Skeletal muscle cell (primary cell): ENCODE measurements at regions not wholly inside any gene's neighbourhood (a gene's known extent, or its start where the extent isn't known, plus 50 kb on each side); places are given as distances from the start of the nearest gene placed in this dataset.

ENCODE experiments used
- DNase-seq: peaks from one replicate; pipeline ENCODE4 v3.0.0-alpha.2; 2010; ENCODE audit warnings: low read depth
- H3K4me3 ChIP-seq: 2 replicates; pipeline ENCODE4 v1.5.1; 2011; ENCODE audit warnings: low read depth, mild to moderate bottlenecking, control low read depth, low read length, moderate library complexity

DNA sequence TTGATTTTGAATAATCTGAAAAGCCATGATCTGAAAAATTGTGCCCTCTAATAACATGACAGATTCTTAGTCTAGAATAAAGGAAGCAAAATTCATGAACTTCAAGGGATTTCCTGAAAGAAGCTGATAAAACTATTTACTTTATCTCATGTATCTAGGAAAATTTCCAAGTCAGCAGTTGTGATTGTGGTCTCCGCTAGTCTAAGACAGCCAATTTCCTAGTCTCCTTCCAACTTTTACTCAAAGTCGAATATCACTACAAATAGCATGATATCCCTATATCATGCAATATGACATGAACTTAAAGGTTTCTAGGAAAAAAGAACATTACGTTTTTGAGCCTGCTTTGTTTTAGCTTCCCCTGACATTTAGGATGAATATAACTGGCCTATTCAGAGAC lies 202.1 kb upstream of the GHITM start:
- H3K4me3 ChIP-seq, result no peak overlapping the region
- no peak for DNase-seq

DNA sequence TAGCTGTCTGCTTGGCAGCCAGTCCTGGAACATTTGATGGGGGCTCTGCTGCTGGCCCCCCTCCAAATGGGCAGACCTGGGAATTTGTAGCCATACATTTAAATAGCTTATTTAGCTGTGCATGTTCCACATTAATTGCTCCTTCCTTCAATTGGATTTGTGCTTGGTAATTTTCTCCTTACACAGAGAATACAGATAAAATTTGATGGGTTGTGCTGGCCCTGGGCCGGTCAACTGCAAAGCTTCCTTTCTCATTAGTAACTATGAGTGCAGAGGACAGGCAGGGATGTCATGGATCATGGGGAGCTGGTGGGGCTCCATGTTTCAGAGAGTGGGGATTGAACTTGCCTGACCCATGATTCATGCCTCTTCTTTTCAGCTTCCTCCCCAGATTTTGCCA lies 201.5 kb upstream of the GHITM start:
- H3K4me3 ChIP-seq, result no peak overlapping the region
- DNase-seq, result no peak

DNA sequence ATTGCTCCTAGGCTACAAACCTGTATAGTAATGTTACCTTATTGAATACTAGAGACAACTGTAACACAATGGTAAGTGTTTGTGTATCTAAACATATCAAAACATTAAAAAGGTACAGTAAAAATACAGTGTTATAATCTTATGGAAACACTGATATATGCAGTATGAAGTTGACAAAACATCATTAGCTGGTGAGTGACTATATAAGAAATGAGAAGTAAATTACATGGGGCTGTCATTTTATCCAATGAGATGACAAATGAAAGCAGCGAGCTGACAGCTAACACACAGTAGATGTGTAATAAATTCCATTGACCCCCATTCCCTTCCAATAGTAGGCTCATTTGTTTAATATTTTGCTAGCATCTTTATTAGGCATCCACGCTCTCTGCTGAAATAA lies 198.1 kb upstream of the GHITM start:
- no peak for DNase-seq
- H3K4me3 ChIP-seq, result no peak overlapping the region

DNA sequence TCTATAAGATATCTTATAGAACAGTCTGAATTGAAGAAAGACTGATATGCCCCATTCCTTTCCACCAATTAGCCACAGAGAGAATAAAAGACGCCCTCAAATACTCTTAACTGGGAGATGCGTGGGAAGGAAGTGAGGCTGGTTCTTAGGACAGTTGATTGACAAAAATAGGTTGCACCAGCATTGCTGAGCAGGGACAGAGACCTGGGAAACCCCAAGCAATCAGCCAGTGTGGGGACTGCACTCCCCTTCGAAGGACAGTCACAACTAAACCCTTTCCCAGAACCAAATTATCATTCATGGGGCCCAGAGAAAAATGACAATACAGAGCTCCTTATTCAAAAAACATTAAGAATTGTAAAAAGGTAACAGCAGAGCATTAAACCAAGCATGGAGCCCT lies 196.9 kb upstream of the GHITM start:
- DNase-seq, result no peak
- no peak overlapping the region for H3K4me3 ChIP-seq

DNA sequence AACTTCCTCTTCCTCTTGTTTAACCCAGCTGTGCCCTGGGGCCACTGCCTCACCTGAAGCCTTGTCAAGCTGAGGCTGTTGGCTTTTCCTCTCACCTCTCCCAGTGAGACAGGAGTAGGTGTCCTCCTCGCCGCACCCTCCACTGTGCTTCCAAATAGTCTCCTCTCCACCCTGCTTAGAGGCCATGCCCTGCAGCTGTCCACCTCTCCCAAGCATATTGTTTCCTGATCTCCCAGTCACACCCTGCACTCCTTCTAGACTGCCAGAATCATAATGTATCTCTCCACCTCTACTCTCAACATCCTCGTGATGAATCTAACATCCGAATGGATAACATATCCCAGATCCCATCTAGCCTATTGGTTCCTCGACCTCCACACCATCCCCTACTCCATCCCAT lies 196.3 kb upstream of the GHITM start:
- no peak for DNase-seq
- no peak overlapping the region for H3K4me3 ChIP-seq

DNA sequence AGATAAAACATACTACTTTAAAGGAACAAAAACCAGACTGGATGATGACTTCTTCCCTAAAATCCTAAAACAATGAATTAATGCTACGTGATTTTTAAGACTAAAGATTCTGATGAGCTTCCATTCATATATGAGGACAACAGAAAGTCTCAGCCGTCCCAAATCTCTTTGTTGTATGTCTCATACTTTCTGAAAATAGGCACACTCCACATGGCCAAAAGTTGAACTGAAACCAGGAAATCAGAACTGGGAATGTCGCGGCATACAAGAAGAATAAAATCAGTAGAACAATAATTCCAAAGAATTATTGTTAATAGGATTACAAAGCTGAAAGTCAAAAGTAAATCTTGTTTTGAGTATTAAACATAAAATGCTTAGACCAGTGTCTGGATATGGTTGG lies 195.4 kb upstream of the GHITM start:
- no peak overlapping the region for H3K4me3 ChIP-seq
- no peak for DNase-seq

DNA sequence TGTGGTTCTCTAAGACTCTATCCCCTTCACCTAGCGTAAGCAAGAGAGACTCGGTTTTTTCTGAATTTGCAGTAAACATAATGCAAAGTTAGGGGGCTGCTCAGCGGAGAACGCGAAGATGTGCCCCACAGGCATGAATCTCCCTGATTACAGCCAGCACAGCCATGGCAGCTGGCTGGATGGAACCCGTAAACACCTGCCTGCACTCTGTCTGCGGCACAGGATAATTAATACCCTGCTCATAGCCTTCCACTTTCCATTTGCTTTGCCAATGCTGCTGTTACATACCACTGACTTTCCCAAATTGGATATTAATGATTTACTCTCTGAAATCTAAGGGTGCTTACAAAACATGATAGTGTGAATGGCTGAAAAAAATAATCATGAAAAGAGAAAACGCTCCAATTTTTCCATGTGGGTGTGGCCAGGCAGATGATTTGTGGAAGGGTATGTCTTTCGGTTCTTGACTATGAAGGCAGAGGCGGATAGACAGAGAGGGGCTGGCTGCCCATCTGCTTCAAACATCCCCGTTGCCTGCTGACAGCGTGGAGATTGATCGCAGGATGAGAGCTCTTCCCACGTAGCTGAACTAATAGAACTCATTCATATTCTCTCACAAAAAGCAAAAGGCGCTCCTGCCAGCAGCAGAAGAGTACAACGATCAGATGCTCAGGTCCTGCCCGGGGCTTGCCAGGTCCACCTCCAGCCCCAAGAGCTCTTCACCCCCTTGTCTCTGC lies 193.2 kb upstream of the GHITM start:
- no peak for DNase-seq
- no peak overlapping the region for H3K4me3 ChIP-seq

DNA sequence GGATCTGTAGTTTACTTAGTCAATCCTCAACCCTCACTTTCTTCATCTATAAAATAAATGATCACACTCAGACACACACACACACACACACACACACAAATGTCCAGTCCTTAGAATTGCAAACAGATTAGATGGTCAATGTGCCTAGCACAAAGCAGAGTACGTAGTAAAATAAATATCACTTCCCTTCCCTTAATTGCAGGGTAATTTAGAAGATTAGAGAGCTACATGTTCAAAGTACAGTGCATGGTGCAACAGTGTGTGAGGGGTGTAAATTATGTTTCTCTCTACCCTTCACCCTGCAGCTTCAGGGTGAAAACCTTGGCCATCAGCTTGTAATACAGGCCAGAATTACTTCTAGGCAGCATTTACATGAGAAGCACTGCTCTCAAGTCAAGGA lies 187.0 kb upstream of the GHITM start:
- DNase-seq, result no peak
- H3K4me3 ChIP-seq, result no peak overlapping the region

DNA sequence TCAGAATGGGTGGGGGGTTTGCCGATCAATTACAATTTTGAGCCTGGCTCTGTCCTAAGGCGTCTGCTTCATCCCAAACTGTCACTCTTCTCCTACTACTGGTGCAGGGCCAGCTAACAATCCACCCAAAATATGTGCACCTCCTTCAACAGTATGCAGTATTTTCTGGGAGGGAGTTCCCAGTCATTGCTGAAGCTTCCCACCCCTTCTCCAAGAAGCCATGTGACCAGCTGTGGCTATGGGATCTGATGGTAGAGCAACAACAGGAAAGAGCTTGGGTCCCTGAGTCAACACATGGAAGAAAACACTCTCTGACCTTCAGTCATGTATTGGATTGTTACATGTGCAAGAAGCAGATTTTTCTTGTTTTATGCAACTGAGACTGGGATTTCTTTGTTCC lies 185.7 kb upstream of the GHITM start:
- H3K4me3 ChIP-seq, result no peak overlapping the region
- no peak for DNase-seq

DNA sequence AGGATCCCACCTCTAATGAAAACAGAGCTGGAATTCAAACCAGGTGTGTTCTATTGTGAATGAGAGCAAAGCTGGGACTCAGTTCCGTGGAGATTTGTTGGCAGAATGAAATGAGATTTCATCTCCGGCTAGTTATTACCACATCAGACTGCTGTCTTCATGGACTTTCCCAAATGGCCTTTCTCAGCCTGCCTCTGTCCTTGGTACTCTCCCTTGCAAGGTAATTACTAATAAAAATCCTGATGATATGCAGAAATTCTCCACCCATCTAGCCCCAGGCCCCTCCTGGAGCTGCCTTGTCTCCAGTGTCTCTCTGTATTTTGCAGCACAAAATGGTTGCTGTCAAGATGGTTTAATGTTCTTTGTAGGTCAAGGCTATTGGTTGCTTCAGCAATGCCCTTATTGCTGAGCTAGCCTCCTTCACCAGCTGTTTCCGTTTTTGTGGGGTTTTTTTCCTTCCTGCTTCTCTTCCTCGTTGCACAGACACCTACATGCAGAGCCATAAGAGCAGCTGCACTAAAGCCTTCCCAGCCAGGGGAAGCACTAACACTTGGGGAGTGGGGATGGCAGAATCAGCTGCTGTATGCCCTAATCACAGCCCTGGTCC lies 185.0 kb upstream of the GHITM start:
- no peak overlapping the region for H3K4me3 ChIP-seq
- no peak for DNase-seq

DNA sequence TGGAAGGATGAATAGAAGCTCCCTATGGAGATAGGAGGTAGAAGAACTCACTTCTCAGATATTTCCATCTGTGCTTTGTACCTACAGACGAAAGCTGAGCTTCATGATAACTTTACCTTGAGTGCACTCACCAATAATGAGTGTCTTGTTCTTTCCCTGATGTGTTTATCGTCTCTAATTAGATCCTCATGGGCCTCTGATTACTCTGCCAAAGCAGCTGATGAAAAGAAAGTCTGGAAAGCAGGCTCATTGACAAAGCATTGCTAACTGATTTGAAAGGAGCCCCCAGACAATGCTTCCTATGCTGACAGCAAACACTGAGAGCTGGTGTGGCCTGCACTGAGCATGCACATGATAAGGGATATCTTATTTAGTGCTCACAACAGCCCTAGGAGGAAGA lies 183.9 kb upstream of the GHITM start:
- DNase-seq, result no peak
- no peak overlapping the region for H3K4me3 ChIP-seq

DNA sequence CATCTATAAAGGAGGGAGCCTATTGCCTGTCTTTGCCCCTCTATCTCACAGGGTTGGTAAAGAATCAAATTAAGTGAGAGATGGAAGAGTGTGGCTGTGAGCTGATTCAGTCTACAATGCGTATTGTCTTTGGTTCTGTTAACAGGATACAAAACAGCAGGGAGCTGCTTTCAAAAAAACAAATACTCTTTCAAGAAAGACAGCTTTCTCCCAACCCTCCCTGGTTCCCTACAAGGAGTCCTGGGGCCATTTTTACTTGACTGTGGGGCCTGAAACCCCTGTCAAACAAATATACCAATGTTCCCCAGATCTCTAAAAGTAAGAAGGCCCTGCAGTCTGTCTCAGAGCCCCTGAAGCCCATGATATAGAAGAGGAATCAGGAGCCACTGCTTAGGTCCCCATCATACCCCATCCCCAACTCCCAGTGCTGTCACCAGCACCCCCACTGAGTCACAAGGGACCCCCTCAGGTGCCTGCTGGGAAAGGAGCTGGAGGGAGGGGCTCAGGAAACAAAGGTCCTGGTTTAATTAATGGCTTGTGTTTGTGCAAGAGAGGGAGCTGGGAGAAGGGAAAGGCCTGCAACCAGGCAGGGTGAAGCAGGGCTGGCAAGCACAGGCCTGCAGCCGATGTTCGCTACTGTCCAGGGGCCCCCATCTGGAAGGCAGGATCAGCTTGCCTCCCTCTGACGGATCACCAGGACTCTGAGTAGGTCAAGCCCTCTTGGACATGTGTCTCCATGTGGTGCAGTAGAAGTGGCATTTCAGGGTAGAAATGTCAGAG lies 182.0 kb upstream of the GHITM start:
- H3K4me3 ChIP-seq, result no peak overlapping the region
- DNase-seq, result no peak

DNA sequence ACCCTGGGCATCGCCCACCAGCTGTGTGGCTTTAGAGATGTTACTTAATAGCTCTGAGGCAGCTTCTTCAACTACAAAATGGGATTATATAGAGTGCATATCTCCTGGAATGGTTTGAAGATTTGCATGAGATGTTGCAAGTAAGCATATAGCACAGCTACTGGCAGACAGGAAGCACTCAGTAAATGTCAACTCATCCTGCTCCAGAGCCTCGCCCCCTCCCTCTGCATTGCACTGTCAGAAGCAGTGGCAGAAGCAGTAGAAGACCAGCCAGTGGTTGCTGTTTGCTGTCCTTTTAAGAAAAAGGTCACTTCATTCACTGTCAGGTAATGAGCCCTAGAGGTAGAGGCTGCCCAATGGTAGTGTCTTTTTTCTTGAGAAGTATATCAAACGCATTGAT lies 180.0 kb upstream of the GHITM start:
- H3K4me3 ChIP-seq, result no peak overlapping the region
- no peak for DNase-seq

DNA sequence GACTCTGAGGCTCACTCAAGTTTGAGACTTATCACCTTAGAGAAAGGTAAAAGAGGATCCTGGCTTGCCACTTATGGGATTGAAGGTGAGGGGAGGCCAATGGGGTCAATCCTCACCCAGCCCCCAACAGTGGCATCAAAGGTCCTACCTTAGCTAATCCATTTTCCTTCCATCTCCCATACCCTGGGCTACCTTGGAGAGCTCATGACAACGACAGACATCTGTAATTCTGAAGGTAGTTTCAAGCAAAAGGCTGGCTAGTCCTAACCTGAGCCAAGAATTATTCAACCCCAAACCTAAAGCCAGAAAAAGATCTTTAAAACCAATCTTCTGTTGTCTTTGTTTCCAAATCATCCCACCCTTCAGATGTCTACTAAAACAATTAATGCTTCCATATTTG lies 179.2 kb upstream of the GHITM start:
- no peak for DNase-seq
- H3K4me3 ChIP-seq, result no peak overlapping the region

DNA sequence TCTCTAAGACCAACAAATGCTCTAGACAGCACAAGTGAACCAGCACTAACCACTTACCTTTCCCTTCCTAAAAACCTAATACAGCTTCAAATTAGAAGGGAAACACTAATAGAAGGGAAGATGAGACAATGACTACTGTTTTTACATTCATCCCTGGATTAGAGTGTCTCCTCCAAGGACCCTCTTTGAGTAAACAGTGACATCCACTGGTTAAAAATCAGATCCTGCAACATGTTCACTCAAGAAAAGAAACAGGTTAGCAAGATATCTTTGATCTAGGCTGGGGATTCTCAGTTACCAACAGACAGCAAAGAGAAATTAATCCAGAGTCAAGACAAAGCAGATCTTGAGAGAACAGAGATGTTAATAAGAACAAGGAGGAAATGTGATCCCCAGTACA lies 177.7 kb upstream of the GHITM start:
- H3K4me3 ChIP-seq, result no peak overlapping the region
- no peak for DNase-seq

DNA sequence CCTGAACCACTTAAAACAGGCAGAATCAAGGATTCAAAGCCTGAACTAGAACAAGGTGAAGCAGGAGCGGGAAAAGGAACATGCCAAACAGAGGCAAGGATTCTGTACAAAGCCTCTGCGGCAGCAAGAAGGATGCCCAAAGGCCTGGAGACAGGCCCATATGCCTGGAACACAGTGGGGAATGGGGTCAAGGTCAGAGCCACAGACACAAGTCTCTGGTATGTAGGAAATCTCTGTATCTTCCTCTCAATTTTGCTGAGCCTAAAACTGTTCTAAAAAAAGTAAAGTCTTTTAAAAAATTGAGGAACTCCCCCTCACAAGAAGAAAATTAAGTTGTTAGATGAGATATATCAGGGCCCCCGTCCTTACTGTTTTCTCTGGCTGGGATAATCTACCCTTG lies 175.9 kb upstream of the GHITM start:
- DNase-seq, result no peak
- no peak overlapping the region for H3K4me3 ChIP-seq

DNA sequence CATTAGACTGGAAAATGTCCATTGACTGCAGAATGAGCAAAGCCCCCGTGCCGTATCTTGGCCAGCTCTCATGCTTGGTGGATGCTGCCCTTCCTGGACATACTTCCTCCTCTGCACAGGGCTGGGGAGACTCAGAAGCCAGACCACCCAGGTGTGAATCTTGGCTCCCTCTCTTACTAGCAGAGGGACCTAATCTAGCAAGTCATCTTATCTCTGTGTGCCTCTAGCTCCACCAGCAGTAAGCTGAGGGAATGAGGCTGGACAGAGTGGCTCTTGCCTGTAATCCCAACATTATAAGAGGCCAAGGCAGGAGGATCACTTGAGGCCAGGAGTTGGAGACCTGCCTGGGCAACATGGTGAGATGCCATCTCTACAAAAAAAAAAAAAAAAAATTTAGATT lies 173.8 kb upstream of the GHITM start:
- H3K4me3 ChIP-seq, result no peak overlapping the region

DNA sequence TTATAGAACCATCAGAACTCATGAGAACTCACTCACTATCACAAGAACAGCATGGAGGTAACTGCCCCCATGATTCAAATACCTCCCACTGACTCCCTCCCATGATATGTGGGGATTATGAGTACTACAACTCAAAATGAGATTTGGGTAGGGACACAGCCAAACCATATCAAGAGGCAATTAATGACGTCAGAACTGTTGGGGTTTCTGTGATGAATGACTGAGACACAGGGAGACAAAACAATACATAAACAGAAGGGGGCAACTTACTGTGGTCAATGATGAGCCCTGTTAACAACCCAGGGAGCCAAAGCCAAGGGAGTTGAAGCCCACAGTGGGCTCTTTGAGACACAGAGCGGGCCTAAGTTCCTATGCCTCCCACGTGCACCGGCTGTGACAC lies 171.3 kb upstream of the GHITM start:
- H3K4me3 ChIP-seq, result no peak overlapping the region
- DNase-seq, result no peak

More for the DNA sequence above, 173.8 kb upstream of the GHITM start:
- DNase-seq, result no peak

DNA sequence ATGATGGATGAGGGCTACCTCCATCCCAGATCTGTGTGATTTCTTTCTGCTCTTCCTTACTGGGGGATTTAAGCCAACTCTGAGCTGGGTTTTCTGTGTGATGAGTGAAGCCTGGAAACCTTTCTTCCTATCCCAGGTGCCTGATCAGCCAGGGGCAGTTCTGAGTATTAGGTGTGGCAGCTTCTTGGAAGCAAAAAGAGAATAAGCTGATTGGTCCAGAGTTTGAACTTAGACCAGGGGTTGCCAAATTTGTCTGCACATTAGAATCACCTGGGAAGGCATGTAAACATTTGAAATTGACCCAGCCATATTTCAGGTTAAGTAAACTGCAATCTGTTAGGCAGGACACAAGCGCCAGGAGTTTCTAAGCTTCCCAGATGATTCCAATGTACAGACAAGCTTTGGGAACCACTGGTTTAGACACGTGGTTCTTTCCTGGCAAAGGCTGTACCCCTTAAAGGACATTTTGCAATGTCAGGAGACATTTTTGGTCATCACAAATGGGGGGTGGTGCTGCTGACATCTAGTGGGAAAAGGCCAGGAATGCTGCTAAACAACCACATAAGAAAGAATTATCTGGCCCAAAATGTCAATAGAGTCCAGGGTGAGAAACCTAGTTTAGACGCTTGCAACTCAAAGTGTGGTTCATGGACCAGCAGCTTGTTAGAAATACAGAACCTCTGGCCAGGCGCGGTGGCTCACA lies 160.5 kb upstream of the GHITM start:
- no peak overlapping the region for H3K4me3 ChIP-seq
- DNase-seq, result no peak

DNA sequence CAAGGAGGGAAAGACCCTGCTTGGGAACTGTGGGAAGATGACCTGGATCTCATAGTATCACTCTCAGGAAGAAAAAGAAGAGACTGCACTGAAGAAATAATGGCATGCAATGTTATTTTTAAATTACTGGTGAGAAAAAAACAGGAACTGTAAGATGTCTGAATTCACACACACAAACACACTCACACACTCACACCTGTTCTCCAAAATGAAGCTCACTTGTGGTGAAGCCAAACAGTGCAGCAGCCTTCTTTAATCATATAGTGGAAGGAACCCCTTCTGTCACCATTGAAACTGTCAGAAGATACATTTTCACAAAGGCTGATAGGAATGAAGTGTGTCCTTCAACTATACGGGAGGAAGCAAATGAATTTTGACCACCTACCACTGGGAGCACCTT lies 156.5 kb upstream of the GHITM start:
- H3K4me3 ChIP-seq, result no peak overlapping the region
- DNase-seq, result no peak
